ENCODE measurements at regions not wholly inside any gene's neighbourhood (a gene's known extent, or its start where the extent isn't known, plus 50 kb on each side); places are given as distances from the start of the nearest gene placed in this dataset.

DNA sequence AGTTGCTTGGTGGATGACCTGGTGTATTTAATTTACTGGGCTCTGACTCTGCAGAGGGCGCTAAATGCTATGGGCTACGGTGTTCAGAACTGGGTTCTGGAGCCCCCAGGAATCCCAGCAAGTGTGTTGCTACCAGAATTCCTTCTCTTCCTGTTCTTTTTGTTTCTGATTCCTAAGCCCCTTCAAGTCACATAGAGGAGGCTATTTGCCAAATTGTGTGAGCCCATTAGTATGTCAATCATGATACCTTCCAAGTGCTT is 358.2 kb upstream of the SPRED2 start:
- DNase-seq (ENCODE audit: low spot score in 2 of 2), result no peak
- TF ChIP-seq, protein P1, sequence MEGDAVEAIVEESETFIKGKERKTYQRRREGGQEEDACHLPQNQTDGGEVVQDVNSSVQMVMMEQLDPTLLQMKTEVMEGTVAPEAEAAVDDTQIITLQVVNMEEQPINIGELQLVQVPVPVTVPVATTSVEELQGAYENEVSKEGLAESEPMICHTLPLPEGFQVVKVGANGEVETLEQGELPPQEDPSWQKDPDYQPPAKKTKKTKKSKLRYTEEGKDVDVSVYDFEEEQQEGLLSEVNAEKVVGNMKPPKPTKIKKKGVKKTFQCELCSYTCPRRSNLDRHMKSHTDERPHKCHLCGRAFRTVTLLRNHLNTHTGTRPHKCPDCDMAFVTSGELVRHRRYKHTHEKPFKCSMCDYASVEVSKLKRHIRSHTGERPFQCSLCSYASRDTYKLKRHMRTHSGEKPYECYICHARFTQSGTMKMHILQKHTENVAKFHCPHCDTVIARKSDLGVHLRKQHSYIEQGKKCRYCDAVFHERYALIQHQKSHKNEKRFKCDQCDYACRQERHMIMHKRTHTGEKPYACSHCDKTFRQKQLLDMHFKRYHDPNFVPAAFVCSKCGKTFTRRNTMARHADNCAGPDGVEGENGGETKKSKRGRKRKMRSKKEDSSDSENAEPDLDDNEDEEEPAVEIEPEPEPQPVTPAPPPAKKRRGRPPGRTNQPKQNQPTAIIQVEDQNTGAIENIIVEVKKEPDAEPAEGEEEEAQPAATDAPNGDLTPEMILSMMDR (IDR thresholded peaks at IDR 0.05), result no peak
- no peak for TF ChIP-seq POLR2A (IDR thresholded peaks at IDR 0.05)
- no peak for TF ChIP-seq POLR2AphosphoS5 (IDR thresholded peaks at IDR 0.05)
- TF ChIP-seq EP300 (IDR thresholded peaks at IDR 0.05), result no peak
- 93% methylated on average over 2 of the region's 2 CpGs for WGBS
- H3K36me3 ChIP-seq, result no peaks in the 10 kb centered on the region
- no peaks in the 10 kb centered on the region for H3K27me3 ChIP-seq
- no peak overlapping the region for H3K4me3 ChIP-seq
- H3K27ac ChIP-seq, result no peak overlapping the region
- H3K4me1 ChIP-seq, result no peaks in the 10 kb centered on the region
- no peaks in the 10 kb centered on the region for H3K9me3 ChIP-seq

DNA sequence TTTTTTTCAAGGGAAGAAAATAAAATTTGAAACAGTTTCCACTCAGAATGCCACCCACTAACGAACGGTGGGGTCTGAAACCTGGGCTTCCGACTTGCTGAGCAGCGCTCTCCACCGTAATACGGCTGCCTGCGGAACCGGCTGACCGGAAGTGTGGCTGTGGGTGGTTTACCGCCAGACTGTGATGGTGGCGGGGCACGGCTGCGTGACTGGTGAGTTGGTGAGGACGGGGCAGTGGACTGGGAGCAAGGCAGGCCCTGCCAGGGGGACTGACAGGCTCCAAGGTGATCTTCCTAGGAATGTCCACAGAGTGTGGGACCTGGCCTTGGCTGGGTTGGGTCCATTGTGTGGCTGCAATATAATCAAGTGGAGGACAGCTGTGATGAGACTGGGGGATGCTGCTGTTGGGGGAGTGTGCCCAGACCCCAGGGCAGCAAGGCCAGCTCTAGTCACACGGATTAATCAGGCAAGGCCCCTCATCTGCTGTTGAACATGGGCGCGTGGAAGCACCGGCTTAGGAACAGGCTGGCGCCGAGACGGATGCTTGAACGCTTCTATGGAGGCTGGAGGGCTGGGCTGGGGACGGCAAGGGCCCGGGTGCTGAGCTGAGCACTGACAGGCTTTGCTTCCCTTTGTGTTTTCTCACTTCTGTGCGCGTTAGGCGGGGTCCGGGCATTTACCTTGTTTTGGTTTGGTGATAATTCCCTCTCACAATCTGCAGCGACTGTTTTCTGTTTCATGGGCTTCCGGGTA is 357.7 kb upstream of the SPRED2 start:
- no peaks in the 10 kb centered on the region for H3K4me1 ChIP-seq
- no peaks in the 10 kb centered on the region for H3K36me3 ChIP-seq
- no peaks in the 10 kb centered on the region for H3K27me3 ChIP-seq
- WGBS, result 91% methylated on average over 26 of the region's 30 CpGs
- DNase-seq (ENCODE audit: low spot score in 2 of 2), result no peak
- no peak overlapping the region for H3K27ac ChIP-seq
- no peaks in the 10 kb centered on the region for H3K9me3 ChIP-seq
- H3K4me3 ChIP-seq, result no peak overlapping the region
- TF ChIP-seq POLR2AphosphoS5 (IDR thresholded peaks at IDR 0.05) (no peak), EP300 (IDR thresholded peaks at IDR 0.05) (no peak), POLR2A (IDR thresholded peaks at IDR 0.05) (no peak)
- TF ChIP-seq, protein P1 (IDR thresholded peaks at IDR 0.05), result no peak

DNA sequence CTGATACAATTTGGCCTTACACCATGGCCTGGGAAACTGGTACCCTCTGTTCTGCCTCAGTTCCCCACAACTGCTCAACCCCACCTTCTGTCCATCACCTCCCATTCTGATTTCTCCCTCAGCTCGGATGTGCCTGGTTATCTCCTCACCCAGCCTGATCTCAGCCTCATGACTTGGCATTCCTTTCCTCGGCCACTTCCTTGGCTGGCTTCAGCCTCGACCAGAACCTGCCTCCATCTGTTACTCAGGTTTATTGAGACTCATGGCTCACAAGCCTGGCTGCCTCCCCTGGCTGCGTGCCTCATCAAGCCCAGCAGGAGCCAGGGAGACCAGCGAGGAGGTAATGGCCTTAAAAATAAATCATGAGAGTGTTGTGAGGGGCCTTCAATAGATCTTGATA is 356.2 kb upstream of the SPRED2 start:
- WGBS, result 88% methylated on average over 5 of the region's 5 CpGs
- Histone ChIP-seq H3K27me3 (no peaks in the 10 kb centered on the region), H3K9me3 (no peaks in the 10 kb centered on the region), H3K4me1 (no peaks in the 10 kb centered on the region), H3K36me3 (no peaks in the 10 kb centered on the region), H3K4me3 (no peak overlapping the region), H3K27ac (no peak overlapping the region)
- no peak for TF ChIP-seq POLR2A (IDR thresholded peaks at IDR 0.05)
- TF ChIP-seq, protein P1 (IDR thresholded peaks at IDR 0.05), result no peak
- TF ChIP-seq POLR2AphosphoS5 (IDR thresholded peaks at IDR 0.05), result no peak
- TF ChIP-seq EP300 (IDR thresholded peaks at IDR 0.05), result no peak
- no peak for DNase-seq (ENCODE audit: low spot score in 2 of 2)

DNA sequence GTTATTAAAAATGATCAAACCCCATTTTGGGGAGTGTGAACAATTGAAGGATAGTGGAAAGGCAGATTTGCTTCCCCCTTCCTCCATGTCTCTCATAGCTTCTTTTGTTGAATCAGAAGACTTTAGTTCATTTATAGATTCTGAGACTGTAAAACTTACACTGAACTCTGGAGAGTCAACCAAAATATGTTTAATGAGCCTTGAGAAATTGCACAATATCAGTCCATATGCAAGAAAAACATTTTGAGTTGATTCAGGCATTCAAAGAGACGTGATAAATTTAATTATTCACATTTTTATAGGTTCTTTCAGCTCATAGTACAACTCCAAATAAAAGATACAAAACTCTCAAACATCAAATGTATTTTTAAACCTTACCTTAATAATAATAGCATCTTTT is 354.4 kb upstream of the SPRED2 start:
- no peak overlapping the region for H3K4me3 ChIP-seq
- TF ChIP-seq EP300 (IDR thresholded peaks at IDR 0.05) (no peak), POLR2AphosphoS5 (IDR thresholded peaks at IDR 0.05) (no peak), POLR2A (IDR thresholded peaks at IDR 0.05) (no peak)
- TF ChIP-seq, protein P1 (IDR thresholded peaks at IDR 0.05), result no peak
- no peaks in the 10 kb centered on the region for H3K36me3 ChIP-seq
- no peaks in the 10 kb centered on the region for H3K27me3 ChIP-seq
- H3K27ac ChIP-seq, result no peak overlapping the region
- DNase-seq (ENCODE audit: low spot score in 2 of 2), result no peak
- H3K4me1 ChIP-seq, result no peaks in the 10 kb centered on the region
- no peaks in the 10 kb centered on the region for H3K9me3 ChIP-seq
- WGBS, result 31% methylated on average over 1 of the region's 1 CpG

DNA sequence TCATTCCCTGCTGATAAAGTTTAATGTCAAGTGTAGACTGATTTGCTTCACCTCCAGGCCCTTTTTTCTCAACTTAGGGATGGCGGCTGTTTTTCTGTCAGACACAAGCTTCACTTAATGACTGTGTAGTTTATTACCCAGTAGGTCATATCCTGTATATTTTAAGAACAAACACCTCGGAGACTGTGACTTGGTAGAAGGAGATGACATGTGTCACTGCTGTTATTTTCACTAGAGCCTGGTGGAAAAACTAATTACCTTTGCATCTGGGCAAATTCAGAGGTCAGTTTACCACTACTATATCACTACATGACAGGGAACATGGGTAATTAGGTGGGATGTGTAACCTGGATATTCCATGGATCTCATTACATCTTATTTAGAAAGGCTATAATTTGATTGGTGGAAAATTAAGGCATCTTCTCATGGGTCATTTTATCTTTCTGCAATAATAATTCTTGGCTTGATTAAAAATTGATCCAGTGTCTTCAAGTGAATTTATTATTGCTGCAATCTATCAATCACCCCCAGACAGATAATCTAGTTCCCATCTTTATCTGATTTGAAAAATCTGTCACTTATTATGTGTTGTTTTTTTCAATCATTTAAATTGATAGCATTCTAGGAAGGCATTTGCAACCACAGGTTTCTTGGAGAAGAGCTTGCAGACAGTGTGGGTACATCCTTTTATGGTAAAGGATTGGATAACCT is 353.8 kb upstream of the SPRED2 start:
- DNase-seq (ENCODE audit: low spot score in 2 of 2), result no peak
- no peak overlapping the region for H3K4me3 ChIP-seq
- H3K27ac ChIP-seq, result no peak overlapping the region
- no peaks in the 10 kb centered on the region for H3K4me1 ChIP-seq
- no peaks in the 10 kb centered on the region for H3K36me3 ChIP-seq
- H3K9me3 ChIP-seq, result no peaks in the 10 kb centered on the region
- WGBS, result 69% methylated on average over 2 of the region's 2 CpGs
- H3K27me3 ChIP-seq, result no peaks in the 10 kb centered on the region
- no peak for TF ChIP-seq EP300 (IDR thresholded peaks at IDR 0.05)
- no peak for TF ChIP-seq POLR2A (IDR thresholded peaks at IDR 0.05)
- TF ChIP-seq, protein P1 (IDR thresholded peaks at IDR 0.05), result no peak
- no peak for TF ChIP-seq POLR2AphosphoS5 (IDR thresholded peaks at IDR 0.05)

Data from suprapubic skin (tissue), 4 donors.